Body of pancreas (tissue), 4 donors: ENCODE measurements at regions not wholly inside any gene's neighbourhood (a gene's known extent, or its start where the extent isn't known, plus 50 kb on each side); places are given as distances from the start of the nearest gene placed in this dataset.

ENCODE experiments used
- CTCF ChIP-seq, 7 experiments: fragments of 450-650 bp in 4 of 7; fragments of 200-600 bp in 3 of 7; sonication (generic) in 3 of 7; IDR thresholded peaks; one replicate each; pipeline ENCODE4 v1.5.1; 2016 to 2019; ENCODE audit warnings: antibody characterized with exemption in 7 of 7
- POLR2A ChIP-seq, 3 donors: fragments of 450-650 bp; IDR thresholded peaks; one replicate each; pipeline ENCODE4 v1.6.1; 2016; ENCODE audit warnings: antibody characterized with exemption in 3 of 3, mild to moderate bottlenecking in 2 of 3

- TF ChIP-seq CTCF (IDR thresholded peaks at IDR 0.05) (no peak), POLR2A (IDR thresholded peaks at IDR 0.05) (no peak)
Observed at GRCh38 chr2:105487142-105488069, 88.6 kb upstream of the FHL2 start.
